ENCODE measurements at regions not wholly inside any gene's neighbourhood (a gene's known extent, or its start where the extent isn't known, plus 50 kb on each side); places are given as distances from the start of the nearest gene placed in this dataset.
"Not testable (repeated sequence)": the region's sequence is repeated elsewhere in the genome, so short reads cannot be mapped to it uniquely, and the experiment has no call there.

- ATAC-seq; H2AFZ ChIP-seq (ENCODE audit: low read length); FAIRE-seq; intact Hi-C loops (cut with micrococcal nuclease; ENCODE audit: unreplicated experiment); H4K20me1 ChIP-seq (ENCODE audit: insufficient read depth, low read length); H3K4me1 ChIP-seq (ENCODE audit: insufficient read depth, low read length); H3K27ac ChIP-seq (ENCODE audit: extremely low read length, insufficient read depth, low read length); BruUV-seq (replicated peaks); POLR2A ChIA-PET; H3K36me3 ChIP-seq (replicated peaks in 1 of 2; ENCODE audit: control insufficient read depth in 1 of 2, insufficient read depth in 2 of 2, low read length in 2 of 2); H3K27me3 ChIP-seq (ENCODE audit: control insufficient read depth in 1 of 2, insufficient read depth in 2 of 2, low read length in 2 of 2); CTCF ChIA-PET (ENCODE audit: low intra/inter-chr PET ratio, low total read pairs); DNase-seq (ENCODE audit: low spot score); H3K9ac ChIP-seq (ENCODE audit: insufficient read depth, low read depth, low read length); H3K9me3 ChIP-seq (ENCODE audit: low read length); in situ Hi-C loops (cut with HindIII; ENCODE audit: extremely low pct_ligation_motif_present, low pct_unique_long_range_greater_than_20kb); H3K4me2 ChIP-seq (ENCODE audit: low read depth, low read length); H3K79me2 ChIP-seq (ENCODE audit: insufficient read depth, low read length); H3K4me3 ChIP-seq (replicated peaks in 1 of 3; ENCODE audit: insufficient read depth in 1 of 3, low read depth in 2 of 3, low read length in 3 of 3): not testable (repeated sequence)
- WGBS (ENCODE audit: low lambda C conversion rate), result 0% methylated on average over 3 of the region's 22 CpGs
Measured at GRCh38 chr14:105697414-105697813, 171.0 kb downstream of the TMEM121 start.

GRCh38 chr14:105697955-105698354 is 171.6 kb downstream of the TMEM121 start:
- TF ChIP-seq NBN (conservative IDR thresholded peaks at IDR 0.05), result 0 out of 2 replicates have a peak, but pooled peaks have one; percentile 38
- DNase-seq (ENCODE audit: low spot score); CTCF ChIA-PET (ENCODE audit: low intra/inter-chr PET ratio, low total read pairs); intact Hi-C loops (cut with micrococcal nuclease; ENCODE audit: unreplicated experiment); H3K36me3 ChIP-seq (replicated peaks in 1 of 2; ENCODE audit: control insufficient read depth in 1 of 2, insufficient read depth in 2 of 2, low read length in 2 of 2); H3K9me3 ChIP-seq (ENCODE audit: low read length); H3K79me2 ChIP-seq (ENCODE audit: insufficient read depth, low read length); POLR2A ChIA-PET; FAIRE-seq; H3K27me3 ChIP-seq (ENCODE audit: control insufficient read depth in 1 of 2, insufficient read depth in 2 of 2, low read length in 2 of 2); ATAC-seq; H4K20me1 ChIP-seq (ENCODE audit: insufficient read depth, low read length); H3K4me3 ChIP-seq (replicated peaks in 1 of 3; ENCODE audit: insufficient read depth in 1 of 3, low read depth in 2 of 3, low read length in 3 of 3); H3K4me1 ChIP-seq (ENCODE audit: insufficient read depth, low read length); BruUV-seq (replicated peaks); H3K9ac ChIP-seq (ENCODE audit: insufficient read depth, low read depth, low read length); in situ Hi-C loops (cut with HindIII; ENCODE audit: extremely low pct_ligation_motif_present, low pct_unique_long_range_greater_than_20kb); H3K27ac ChIP-seq (ENCODE audit: extremely low read length, insufficient read depth, low read length); H2AFZ ChIP-seq (ENCODE audit: low read length); H3K4me2 ChIP-seq (ENCODE audit: low read depth, low read length): not testable (repeated sequence)
- WGBS (ENCODE audit: low lambda C conversion rate), result 44% methylated on average over 5 of the region's 5 CpGs

- in situ Hi-C loops (cut with HindIII; ENCODE audit: extremely low pct_ligation_motif_present, low pct_unique_long_range_greater_than_20kb); FAIRE-seq; H3K9ac ChIP-seq (ENCODE audit: insufficient read depth, low read depth, low read length); CTCF ChIA-PET (ENCODE audit: low intra/inter-chr PET ratio, low total read pairs); H3K4me3 ChIP-seq (replicated peaks in 1 of 3; ENCODE audit: insufficient read depth in 1 of 3, low read depth in 2 of 3, low read length in 3 of 3); BruUV-seq (replicated peaks); H3K79me2 ChIP-seq (ENCODE audit: insufficient read depth, low read length); H3K27ac ChIP-seq (ENCODE audit: extremely low read length, insufficient read depth, low read length); POLR2A ChIA-PET; DNase-seq (ENCODE audit: low spot score); H3K27me3 ChIP-seq (ENCODE audit: control insufficient read depth in 1 of 2, insufficient read depth in 2 of 2, low read length in 2 of 2); H4K20me1 ChIP-seq (ENCODE audit: insufficient read depth, low read length); intact Hi-C loops (cut with micrococcal nuclease; ENCODE audit: unreplicated experiment); H2AFZ ChIP-seq (ENCODE audit: low read length); H3K9me3 ChIP-seq (ENCODE audit: low read length); H3K4me2 ChIP-seq (ENCODE audit: low read depth, low read length); H3K36me3 ChIP-seq (replicated peaks in 1 of 2; ENCODE audit: control insufficient read depth in 1 of 2, insufficient read depth in 2 of 2, low read length in 2 of 2); H3K4me1 ChIP-seq (ENCODE audit: insufficient read depth, low read length): not testable (repeated sequence)
- 13% methylated on average over 14 of the region's 27 CpGs for WGBS (ENCODE audit: low lambda C conversion rate)
- ATAC-seq, result peak; percentile 51
Measured at GRCh38 chr14:105698940-105699556, 172.7 kb downstream of the TMEM121 start.

- H2AFZ ChIP-seq (ENCODE audit: low read length); H3K27ac ChIP-seq (ENCODE audit: extremely low read length, insufficient read depth, low read length); H3K4me3 ChIP-seq (replicated peaks in 1 of 3; ENCODE audit: insufficient read depth in 1 of 3, low read depth in 2 of 3, low read length in 3 of 3); DNase-seq (ENCODE audit: low spot score); FAIRE-seq; H3K9ac ChIP-seq (ENCODE audit: insufficient read depth, low read depth, low read length); intact Hi-C loops (cut with micrococcal nuclease; ENCODE audit: unreplicated experiment); H3K4me1 ChIP-seq (ENCODE audit: insufficient read depth, low read length); in situ Hi-C loops (cut with HindIII; ENCODE audit: extremely low pct_ligation_motif_present, low pct_unique_long_range_greater_than_20kb); H3K79me2 ChIP-seq (ENCODE audit: insufficient read depth, low read length); H4K20me1 ChIP-seq (ENCODE audit: insufficient read depth, low read length); POLR2A ChIA-PET; H3K4me2 ChIP-seq (ENCODE audit: low read depth, low read length); H3K36me3 ChIP-seq (replicated peaks in 1 of 2; ENCODE audit: control insufficient read depth in 1 of 2, insufficient read depth in 2 of 2, low read length in 2 of 2); H3K27me3 ChIP-seq (ENCODE audit: control insufficient read depth in 1 of 2, insufficient read depth in 2 of 2, low read length in 2 of 2); H3K9me3 ChIP-seq (ENCODE audit: low read length); CTCF ChIA-PET (ENCODE audit: low intra/inter-chr PET ratio, low total read pairs); BruUV-seq (replicated peaks): not testable (repeated sequence)
- WGBS (ENCODE audit: low lambda C conversion rate), result 23% methylated on average over 9 of the region's 9 CpGs
- ATAC-seq, result peak; percentile 29
Measured at GRCh38 chr14:105699706-105700105, 173.3 kb downstream of the TMEM121 start.

All from HepG2 (cell line).